Right ventricle myocardium inferior (tissue), 1 donor: ENCODE measurements at regions not wholly inside any gene's neighbourhood (a gene's known extent, or its start where the extent isn't known, plus 50 kb on each side); places are given as distances from the start of the nearest gene placed in this dataset.
"Not testable (repeated sequence)": the region's sequence is repeated elsewhere in the genome, so short reads cannot be mapped to it uniquely, and the experiment has no call there.

Experiments
- ATAC-seq: fragments of 200-7000 bp; cut with Tn5 transposase; one replicate; pipeline ENCODE4 v1.9.1; 2020; ENCODE audit warnings: mild to moderate bottlenecking, moderate library complexity
- DNase-seq: peaks from one replicate; pipeline ENCODE4 v3.0.0; 2021; ENCODE audit errors: missing footprints
- intact Hi-C: fragments of 100-400 bp; cut with DNase I; formaldehyde crosslinking; loops from one replicate; pipeline ENCODE4 v1.11.0; 2022
- donor health status: DM: no; HTN: yes; CAD: no; lungs with severe emphysema.

GRCh38 chr10:81280497-81281479, 594.2 kb upstream of the NRG3 start:
- intact Hi-C loops, result no loop called here
- no peak for ATAC-seq

GRCh38 chr10:81288544-81288943, 586.5 kb upstream of the NRG3 start:
- intact Hi-C loops, result no loop called here
- ATAC-seq (no peak), DNase-seq (no peak)

More at GRCh38 chr10:81280497-81281479, 594.2 kb upstream of the NRG3 start:
- DNase-seq, result no peak

- ATAC-seq (no peak), DNase-seq (no peak)
- intact Hi-C loops, result no loop called here
These were observed 577.7 kb upstream of the NRG3 start for GRCh38 chr10:81297292-81297691.

GRCh38 chr10:81303656-81304055, 571.3 kb upstream of the NRG3 start:
- intact Hi-C loops, result no loop called here
- DNase-seq (no peak), ATAC-seq (no peak)

GRCh38 chr10:81306971-81307782, 567.8 kb upstream of the NRG3 start:
- intact Hi-C loops, result no loop called here
- DNase-seq (no peak), ATAC-seq (no peak)

GRCh38 chr10:81309041-81309552, 565.9 kb upstream of the NRG3 start:
- no peak for ATAC-seq
- DNase-seq, result no peak
- intact Hi-C loops, result no loop called here

GRCh38 chr10:81314471-81314870, 560.5 kb upstream of the NRG3 start:
- no peak for DNase-seq
- ATAC-seq, result no peak
- intact Hi-C loops, result no loop called here

GRCh38 chr10:81315026-81315425, 560.0 kb upstream of the NRG3 start:
- ATAC-seq (no peak), DNase-seq (no peak)
- intact Hi-C loops, result no loop called here

- no peak for DNase-seq
- ATAC-seq, result no peak
- intact Hi-C loops, result no loop called here
These were observed 527.0 kb upstream of the NRG3 start for GRCh38 chr10:81348003-81348402.

GRCh38 chr10:81367132-81367531, 507.9 kb upstream of the NRG3 start:
- intact Hi-C loops, result no loop called here
- ATAC-seq (no peak), DNase-seq (no peak)

- ATAC-seq (no peak), DNase-seq (no peak)
- intact Hi-C loops, result no loop called here
These were observed 488.2 kb upstream of the NRG3 start for GRCh38 chr10:81386817-81387216.

- ATAC-seq, result no peak
- intact Hi-C loops, result no loop called here
These were observed 471.5 kb upstream of the NRG3 start for GRCh38 chr10:81403451-81403850.

GRCh38 chr10:81405399-81405798, 469.6 kb upstream of the NRG3 start:
- ATAC-seq (no peak), DNase-seq (no peak)
- intact Hi-C loops, result no loop called here

More at GRCh38 chr10:81403451-81403850, 471.5 kb upstream of the NRG3 start:
- no peak for DNase-seq

GRCh38 chr10:81414038-81414437, 461.0 kb upstream of the NRG3 start:
- DNase-seq, result no peak
- ATAC-seq, result no peak
- intact Hi-C loops, result no loop called here

- DNase-seq (no peak), ATAC-seq (no peak)
- intact Hi-C loops, result no loop called here
These were observed 448.3 kb upstream of the NRG3 start for GRCh38 chr10:81426722-81427121.

GRCh38 chr10:81428456-81429134, 446.4 kb upstream of the NRG3 start:
- ATAC-seq, result no peak
- intact Hi-C loops, result no loop called here

GRCh38 chr10:81439445-81439844, 435.5 kb upstream of the NRG3 start:
- intact Hi-C loops, result no loop called here

More at GRCh38 chr10:81428456-81429134, 446.4 kb upstream of the NRG3 start:
- no peak for DNase-seq

GRCh38 chr10:81441624-81442023, 433.4 kb upstream of the NRG3 start:
- intact Hi-C loops, ATAC-seq, DNase-seq: not testable (repeated sequence)

More at GRCh38 chr10:81439445-81439844, 435.5 kb upstream of the NRG3 start:
- DNase-seq, result no peak
- no peak for ATAC-seq
